ENCODE measurements at regions not wholly inside any gene's neighbourhood (a gene's known extent, or its start where the extent isn't known, plus 50 kb on each side); places are given as distances from the start of the nearest gene placed in this dataset.

DNA sequence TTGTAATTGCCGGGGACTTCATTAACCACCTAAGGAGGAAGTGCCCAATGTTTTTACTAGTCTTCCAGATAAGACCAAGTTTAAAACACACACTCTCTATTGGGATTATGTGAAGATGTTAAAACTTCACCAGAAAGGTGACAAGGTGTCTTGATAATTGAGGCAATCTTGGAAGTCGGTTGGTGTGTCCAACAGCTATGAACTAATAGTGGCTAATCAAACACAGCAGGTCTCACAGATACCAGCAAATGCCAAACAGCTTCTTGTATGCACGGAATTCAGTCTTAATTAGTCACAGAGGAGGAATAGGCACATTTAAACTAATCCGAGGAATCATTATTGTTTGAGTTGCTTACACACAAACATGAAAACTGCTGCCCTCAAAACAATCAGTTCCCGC is 214.5 kb downstream of the SEC61B start:
- H3K4me2 ChIP-seq (ENCODE audit: low read length) = no peak overlapping the region
- H3K4me3 ChIP-seq (ENCODE audit: low read depth, low read length) = no peak overlapping the region
- H3K9ac ChIP-seq = no peak overlapping the region
- no peaks in the 10 kb centered on the region for H3K79me2 ChIP-seq
- TF ChIP-seq, protein P1, sequence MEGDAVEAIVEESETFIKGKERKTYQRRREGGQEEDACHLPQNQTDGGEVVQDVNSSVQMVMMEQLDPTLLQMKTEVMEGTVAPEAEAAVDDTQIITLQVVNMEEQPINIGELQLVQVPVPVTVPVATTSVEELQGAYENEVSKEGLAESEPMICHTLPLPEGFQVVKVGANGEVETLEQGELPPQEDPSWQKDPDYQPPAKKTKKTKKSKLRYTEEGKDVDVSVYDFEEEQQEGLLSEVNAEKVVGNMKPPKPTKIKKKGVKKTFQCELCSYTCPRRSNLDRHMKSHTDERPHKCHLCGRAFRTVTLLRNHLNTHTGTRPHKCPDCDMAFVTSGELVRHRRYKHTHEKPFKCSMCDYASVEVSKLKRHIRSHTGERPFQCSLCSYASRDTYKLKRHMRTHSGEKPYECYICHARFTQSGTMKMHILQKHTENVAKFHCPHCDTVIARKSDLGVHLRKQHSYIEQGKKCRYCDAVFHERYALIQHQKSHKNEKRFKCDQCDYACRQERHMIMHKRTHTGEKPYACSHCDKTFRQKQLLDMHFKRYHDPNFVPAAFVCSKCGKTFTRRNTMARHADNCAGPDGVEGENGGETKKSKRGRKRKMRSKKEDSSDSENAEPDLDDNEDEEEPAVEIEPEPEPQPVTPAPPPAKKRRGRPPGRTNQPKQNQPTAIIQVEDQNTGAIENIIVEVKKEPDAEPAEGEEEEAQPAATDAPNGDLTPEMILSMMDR (IDR thresholded peaks at IDR 0.05) = no peak
- H3K9me3 ChIP-seq (ENCODE audit: control insufficient read depth, low read length) = no peaks in the 10 kb centered on the region
- no peak overlapping the region for H3K27ac ChIP-seq
- no peak overlapping the region for H2AFZ ChIP-seq
- H3K27me3 ChIP-seq (ENCODE audit: control insufficient read depth, insufficient read depth, low read length) = no peaks in the 10 kb centered on the region
- H3K36me3 ChIP-seq (ENCODE audit: control insufficient read depth, insufficient read depth, low read length) = no peaks in the 10 kb centered on the region
- no peaks in the 10 kb centered on the region for H3K4me1 ChIP-seq

GRCh38 chr9:99437145-99437544 is 215.1 kb downstream of the SEC61B start:
- Histone ChIP-seq H2AFZ (no peak overlapping the region), H3K27ac (no peak overlapping the region), H3K36me3 (ENCODE audit: control insufficient read depth, insufficient read depth, low read length) (no peaks in the 10 kb centered on the region), H3K4me1 (no peaks in the 10 kb centered on the region), H3K79me2 (no peaks in the 10 kb centered on the region), H3K9ac (no peak overlapping the region), H3K4me3 (ENCODE audit: low read depth, low read length) (no peak overlapping the region), H3K4me2 (ENCODE audit: low read length) (no peak overlapping the region), H3K9me3 (ENCODE audit: control insufficient read depth, low read length) (no peaks in the 10 kb centered on the region), H3K27me3 (ENCODE audit: control insufficient read depth, insufficient read depth, low read length) (no peaks in the 10 kb centered on the region)
- TF ChIP-seq, protein P1 (IDR thresholded peaks at IDR 0.05) = no peak

GRCh38 chr9:99438596-99438995 is 216.5 kb downstream of the SEC61B start:
- TF ChIP-seq, protein P1 (IDR thresholded peaks at IDR 0.05) = no peak
- Histone ChIP-seq H3K4me1 (no peaks in the 10 kb centered on the region), H3K4me2 (ENCODE audit: low read length) (no peak overlapping the region), H3K79me2 (no peaks in the 10 kb centered on the region), H3K9ac (no peak overlapping the region), H3K36me3 (ENCODE audit: control insufficient read depth, insufficient read depth, low read length) (no peaks in the 10 kb centered on the region), H3K27ac (no peak overlapping the region), H3K4me3 (ENCODE audit: low read depth, low read length) (no peak overlapping the region), H3K27me3 (ENCODE audit: control insufficient read depth, insufficient read depth, low read length) (no peaks in the 10 kb centered on the region), H3K9me3 (ENCODE audit: control insufficient read depth, low read length) (no peaks in the 10 kb centered on the region), H2AFZ (no peak overlapping the region)

- no peak overlapping the region for H3K4me3 ChIP-seq (ENCODE audit: low read depth, low read length)
- no peak overlapping the region for H3K27ac ChIP-seq
- H2AFZ ChIP-seq = no peak overlapping the region
- no peaks in the 10 kb centered on the region for H3K36me3 ChIP-seq (ENCODE audit: control insufficient read depth, insufficient read depth, low read length)
- H3K27me3 ChIP-seq (ENCODE audit: control insufficient read depth, insufficient read depth, low read length) = no peaks in the 10 kb centered on the region
- no peak overlapping the region for H3K9ac ChIP-seq
- no peaks in the 10 kb centered on the region for H3K9me3 ChIP-seq (ENCODE audit: control insufficient read depth, low read length)
- TF ChIP-seq, protein P1 (IDR thresholded peaks at IDR 0.05) = no peak
- H3K79me2 ChIP-seq = no peaks in the 10 kb centered on the region
- H3K4me1 ChIP-seq = no peaks in the 10 kb centered on the region
- no peak overlapping the region for H3K4me2 ChIP-seq (ENCODE audit: low read length)
These were observed 219.7 kb downstream of the SEC61B start for GRCh38 chr9:99441829-99442228.

GRCh38 chr9:99445371-99445891 is 223.3 kb downstream of the SEC61B start:
- Histone ChIP-seq H2AFZ (no peak overlapping the region), H3K27ac (no peak overlapping the region), H3K36me3 (ENCODE audit: control insufficient read depth, insufficient read depth, low read length) (no peaks in the 10 kb centered on the region), H3K4me1 (no peaks in the 10 kb centered on the region), H3K27me3 (ENCODE audit: control insufficient read depth, insufficient read depth, low read length) (no peaks in the 10 kb centered on the region), H3K4me2 (ENCODE audit: low read length) (no peak overlapping the region), H3K4me3 (ENCODE audit: low read depth, low read length) (no peak overlapping the region), H3K9ac (no peak overlapping the region), H3K9me3 (ENCODE audit: control insufficient read depth, low read length) (no peaks in the 10 kb centered on the region), H3K79me2 (no peaks in the 10 kb centered on the region)
- TF ChIP-seq, protein P1 (IDR thresholded peaks at IDR 0.05) = no peak

Data from parathyroid adenoma (tissue), 2 donors.